ENCODE measurements at regions not wholly inside any gene's neighbourhood (a gene's known extent, or its start where the extent isn't known, plus 50 kb on each side); places are given as distances from the start of the nearest gene placed in this dataset.

DNA sequence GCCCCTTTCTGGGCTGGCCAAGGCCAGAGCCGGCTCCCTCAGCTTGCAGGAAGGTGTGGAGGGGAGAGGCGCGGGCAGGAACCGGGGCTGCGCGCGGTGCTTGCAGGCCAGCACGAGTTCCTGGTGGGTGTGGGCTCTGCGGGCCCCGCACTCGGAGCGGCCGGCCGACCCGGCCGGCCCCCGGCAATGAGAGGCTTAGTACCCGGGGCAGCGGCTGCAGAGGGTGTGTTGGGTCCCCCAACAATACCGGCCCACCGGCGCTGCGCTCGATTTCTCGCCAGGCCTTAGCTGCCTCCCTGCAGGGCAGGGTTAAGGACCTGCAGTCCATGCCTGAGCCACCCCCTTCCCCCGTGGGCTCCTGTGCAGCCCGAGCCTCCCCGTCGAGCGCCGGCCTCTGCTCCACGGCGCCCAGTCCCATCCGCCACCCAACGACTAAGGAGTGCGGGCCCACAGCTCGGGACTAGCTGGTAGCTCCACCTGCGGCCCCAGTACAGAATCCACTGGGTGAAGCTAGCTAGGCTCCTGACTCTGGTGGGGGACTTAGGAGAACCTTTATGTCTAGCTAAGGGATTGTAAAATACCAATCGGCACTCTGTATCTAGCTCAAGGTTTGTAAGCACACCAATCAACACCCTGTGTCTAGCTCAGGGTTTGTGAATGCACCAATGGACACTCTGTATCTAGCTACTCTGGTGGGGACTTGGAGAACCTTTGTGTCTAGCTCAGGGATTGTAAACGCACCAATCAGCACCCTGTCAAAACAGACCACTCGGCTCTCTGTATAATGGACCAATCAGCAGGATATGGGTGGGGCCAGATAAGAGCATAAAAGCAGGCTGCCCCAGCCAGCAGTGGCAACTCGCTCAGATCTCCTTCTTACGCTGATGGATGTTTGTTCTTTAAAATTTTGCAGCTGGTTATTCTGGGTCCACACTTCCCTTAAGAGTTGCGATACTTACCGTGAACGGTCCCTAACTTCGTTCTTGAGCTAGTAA, 167.4 kb upstream of the RREB1 start:
- Histone ChIP-seq H3K9me3 (replicated peaks; ENCODE audit: control insufficient read depth, low read depth, low read length) (no peaks in the 10 kb centered on the region), H3K4me3 (ENCODE audit: low read length) (no peak overlapping the region), H3K27me3 (ENCODE audit: control insufficient read depth, insufficient read depth, low read length) (no peaks in the 10 kb centered on the region), H3K27ac (ENCODE audit: low read length) (no peak overlapping the region), H3K36me3 (ENCODE audit: control insufficient read depth, insufficient read depth, low read length) (no peaks in the 10 kb centered on the region), H3K4me1 (ENCODE audit: control insufficient read depth, insufficient read depth, low read length) (peaks cover 12% of the 10 kb centered on the region)
- 87% methylated on average over 31 of the region's 47 CpGs for WGBS (ENCODE audit: insufficient coverage)
- DNase-seq, result no peak

DNA sequence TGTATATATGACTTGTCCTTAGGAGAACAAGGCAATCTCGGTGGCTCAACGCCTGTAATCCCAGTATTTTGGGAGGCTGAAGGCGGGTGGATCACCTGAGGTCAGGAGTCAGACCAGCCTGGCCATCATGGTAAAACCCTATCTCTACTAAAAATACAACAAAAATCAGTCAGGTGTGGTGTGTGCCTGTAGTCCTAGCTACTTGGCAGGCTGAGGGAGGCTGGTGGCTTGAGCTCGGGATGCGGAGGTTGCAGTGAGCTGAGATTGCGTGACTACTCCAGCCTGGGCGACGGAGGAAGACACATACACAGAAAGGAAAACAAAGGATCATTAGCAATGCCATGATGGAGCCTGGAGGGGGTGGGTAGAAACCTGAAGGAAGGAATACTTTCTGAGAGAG, 166.6 kb upstream of the RREB1 start:
- H3K9me3 ChIP-seq (replicated peaks; ENCODE audit: control insufficient read depth, low read depth, low read length), result no peaks in the 10 kb centered on the region
- peaks cover 10% of the 10 kb centered on the region for H3K4me1 ChIP-seq (ENCODE audit: control insufficient read depth, insufficient read depth, low read length)
- H3K36me3 ChIP-seq (ENCODE audit: control insufficient read depth, insufficient read depth, low read length), result no peaks in the 10 kb centered on the region
- H3K4me3 ChIP-seq (ENCODE audit: low read length), result no peak overlapping the region
- no peak overlapping the region for H3K27ac ChIP-seq (ENCODE audit: low read length)
- no peaks in the 10 kb centered on the region for H3K27me3 ChIP-seq (ENCODE audit: control insufficient read depth, insufficient read depth, low read length)
- no peak for DNase-seq
- WGBS (ENCODE audit: insufficient coverage), result 91% methylated on average over 7 of the region's 8 CpGs

DNA sequence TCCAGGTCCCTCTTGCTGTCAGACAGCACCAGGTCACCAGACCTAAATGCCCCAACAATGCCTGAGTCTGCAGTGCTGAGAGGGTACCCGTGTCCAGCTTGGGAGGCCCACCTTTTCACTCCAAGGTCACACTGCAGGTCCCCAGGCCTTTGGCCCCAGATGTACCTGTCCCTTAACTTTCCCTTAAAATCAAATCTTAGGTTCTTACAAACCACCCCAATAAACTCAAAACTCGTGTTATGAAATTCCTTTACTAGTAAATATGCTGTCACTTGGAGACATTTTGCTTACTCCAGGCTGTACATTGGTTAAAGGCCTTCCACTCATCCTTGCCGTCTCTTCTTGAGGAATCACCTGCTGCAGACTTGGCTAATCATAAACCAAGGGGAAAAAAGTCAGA, 165.7 kb upstream of the RREB1 start:
- Histone ChIP-seq H3K36me3 (ENCODE audit: control insufficient read depth, insufficient read depth, low read length) (no peaks in the 10 kb centered on the region), H3K4me1 (ENCODE audit: control insufficient read depth, insufficient read depth, low read length) (peaks cover 13% of the 10 kb centered on the region), H3K4me3 (ENCODE audit: low read length) (no peak overlapping the region), H3K27ac (ENCODE audit: low read length) (peak overlapping the region; percentile 92), H3K9me3 (replicated peaks; ENCODE audit: control insufficient read depth, low read depth, low read length) (no peaks in the 10 kb centered on the region), H3K27me3 (ENCODE audit: control insufficient read depth, insufficient read depth, low read length) (no peaks in the 10 kb centered on the region)
- no peak for DNase-seq
- WGBS (ENCODE audit: insufficient coverage), result 73% methylated on average over 2 of the region's 3 CpGs

DNA sequence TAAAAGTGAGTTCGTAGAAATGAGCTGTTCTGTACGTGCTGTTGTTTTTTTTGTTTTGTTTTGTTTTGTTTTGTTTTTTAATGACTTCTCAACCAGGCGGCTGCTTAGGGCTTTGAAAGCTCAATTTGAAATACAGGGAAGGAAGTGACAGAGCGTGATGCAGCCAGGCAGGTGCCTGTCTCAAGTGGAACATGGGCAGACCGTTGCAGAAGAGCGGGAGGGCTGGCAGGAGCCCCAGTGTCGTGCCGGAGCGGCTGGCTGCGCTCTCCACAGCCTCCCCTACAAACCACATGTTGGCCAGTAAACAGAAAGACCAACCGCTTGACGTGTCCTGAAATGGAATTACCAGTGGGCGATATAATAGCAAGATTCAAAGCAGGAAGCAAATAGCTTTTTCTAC, 164.9 kb upstream of the RREB1 start:
- H3K4me3 ChIP-seq (ENCODE audit: low read length), result no peak overlapping the region
- 21% methylated on average over 2 of the region's 13 CpGs for WGBS (ENCODE audit: insufficient coverage)
- H3K27ac ChIP-seq (ENCODE audit: low read length), result peak overlapping the region; percentile 92
- no peaks in the 10 kb centered on the region for H3K9me3 ChIP-seq (replicated peaks; ENCODE audit: control insufficient read depth, low read depth, low read length)
- H3K4me1 ChIP-seq (ENCODE audit: control insufficient read depth, insufficient read depth, low read length), result peaks cover 13% of the 10 kb centered on the region
- no peaks in the 10 kb centered on the region for H3K27me3 ChIP-seq (ENCODE audit: control insufficient read depth, insufficient read depth, low read length)
- DNase-seq, result peak; percentile 89
- no peaks in the 10 kb centered on the region for H3K36me3 ChIP-seq (ENCODE audit: control insufficient read depth, insufficient read depth, low read length)

DNA sequence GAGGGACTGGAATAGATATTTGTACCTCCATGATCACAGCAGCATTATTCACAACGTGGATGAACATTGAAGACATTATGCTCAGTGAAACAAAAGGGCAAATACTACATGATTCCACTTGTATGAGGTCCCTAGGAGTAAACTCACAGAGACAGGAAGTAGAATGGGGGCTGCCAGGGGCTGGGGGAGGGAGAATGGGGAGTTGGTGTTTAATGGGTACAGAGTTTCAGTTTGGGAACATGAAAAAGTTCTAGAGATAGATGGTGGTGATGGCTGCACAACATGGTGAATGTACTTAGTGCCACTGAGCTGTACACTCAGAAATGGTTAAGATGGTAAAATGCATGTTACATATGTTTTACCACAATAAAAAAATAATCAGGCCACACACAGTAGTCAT, 164.3 kb upstream of the RREB1 start:
- Histone ChIP-seq H3K27me3 (ENCODE audit: control insufficient read depth, insufficient read depth, low read length) (no peaks in the 10 kb centered on the region), H3K4me1 (ENCODE audit: control insufficient read depth, insufficient read depth, low read length) (peaks cover 13% of the 10 kb centered on the region), H3K4me3 (ENCODE audit: low read length) (no peak overlapping the region), H3K27ac (ENCODE audit: low read length) (peak overlapping the region; percentile 92), H3K9me3 (replicated peaks; ENCODE audit: control insufficient read depth, low read depth, low read length) (no peaks in the 10 kb centered on the region), H3K36me3 (ENCODE audit: control insufficient read depth, insufficient read depth, low read length) (no peaks in the 10 kb centered on the region)
- no peak for DNase-seq
- WGBS (ENCODE audit: insufficient coverage), result no CpG with 5 or more reads among the region's 1 CpG

DNA sequence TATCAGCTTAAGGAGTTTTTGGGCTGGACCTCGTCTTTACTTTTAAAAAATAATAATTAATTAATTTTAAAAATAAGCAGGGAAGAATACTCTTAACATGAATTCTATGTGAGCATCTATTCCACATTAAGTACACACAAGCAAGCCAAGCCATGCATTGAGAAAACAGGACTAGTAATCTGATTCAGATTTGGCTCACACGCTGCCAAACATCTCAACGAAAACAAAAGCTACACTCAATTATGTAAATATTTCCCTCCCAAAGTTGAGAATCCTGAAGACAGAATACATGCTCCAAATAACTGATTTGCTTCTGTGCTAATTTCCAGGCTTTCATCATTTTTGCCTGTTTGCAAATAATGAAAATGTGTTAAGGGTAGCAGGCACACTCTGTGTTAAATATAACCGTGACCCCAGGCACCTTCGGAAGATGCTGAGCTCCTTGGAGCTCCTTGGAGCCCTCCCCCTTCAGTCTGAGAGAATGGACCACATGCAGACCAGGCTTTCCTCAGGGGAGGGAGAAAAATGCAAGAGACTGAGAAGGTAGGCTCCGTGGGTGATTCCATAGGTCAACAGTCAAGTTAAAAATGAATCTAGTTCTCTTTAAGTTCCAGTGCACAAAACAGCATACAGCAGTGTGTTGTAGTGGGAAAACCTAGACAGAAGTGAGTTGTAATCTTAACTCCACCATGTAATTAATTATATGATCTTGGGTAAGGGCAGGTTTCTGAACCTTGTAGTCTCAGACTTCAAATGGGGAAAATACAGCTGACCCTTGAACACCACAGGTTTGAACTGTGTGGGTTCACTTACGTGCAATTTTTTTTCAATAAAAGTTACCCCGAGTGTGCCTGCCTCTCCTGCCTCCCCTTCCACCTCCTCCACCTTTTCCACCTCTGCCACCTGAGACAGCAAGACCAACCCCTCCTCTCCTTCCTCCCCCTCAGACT, 161.3 kb upstream of the RREB1 start:
- Histone ChIP-seq H3K9me3 (replicated peaks; ENCODE audit: control insufficient read depth, low read depth, low read length) (peaks cover 9% of the 10 kb centered on the region), H3K27me3 (ENCODE audit: control insufficient read depth, insufficient read depth, low read length) (no peaks in the 10 kb centered on the region), H3K4me1 (ENCODE audit: control insufficient read depth, insufficient read depth, low read length) (peaks cover 13% of the 10 kb centered on the region), H3K27ac (ENCODE audit: low read length) (no peak overlapping the region), H3K36me3 (ENCODE audit: control insufficient read depth, insufficient read depth, low read length) (no peaks in the 10 kb centered on the region), H3K4me3 (ENCODE audit: low read length) (no peak overlapping the region)
- DNase-seq, result peak; percentile 61
- WGBS (ENCODE audit: insufficient coverage), result 53% methylated on average over 3 of the region's 8 CpGs

DNA sequence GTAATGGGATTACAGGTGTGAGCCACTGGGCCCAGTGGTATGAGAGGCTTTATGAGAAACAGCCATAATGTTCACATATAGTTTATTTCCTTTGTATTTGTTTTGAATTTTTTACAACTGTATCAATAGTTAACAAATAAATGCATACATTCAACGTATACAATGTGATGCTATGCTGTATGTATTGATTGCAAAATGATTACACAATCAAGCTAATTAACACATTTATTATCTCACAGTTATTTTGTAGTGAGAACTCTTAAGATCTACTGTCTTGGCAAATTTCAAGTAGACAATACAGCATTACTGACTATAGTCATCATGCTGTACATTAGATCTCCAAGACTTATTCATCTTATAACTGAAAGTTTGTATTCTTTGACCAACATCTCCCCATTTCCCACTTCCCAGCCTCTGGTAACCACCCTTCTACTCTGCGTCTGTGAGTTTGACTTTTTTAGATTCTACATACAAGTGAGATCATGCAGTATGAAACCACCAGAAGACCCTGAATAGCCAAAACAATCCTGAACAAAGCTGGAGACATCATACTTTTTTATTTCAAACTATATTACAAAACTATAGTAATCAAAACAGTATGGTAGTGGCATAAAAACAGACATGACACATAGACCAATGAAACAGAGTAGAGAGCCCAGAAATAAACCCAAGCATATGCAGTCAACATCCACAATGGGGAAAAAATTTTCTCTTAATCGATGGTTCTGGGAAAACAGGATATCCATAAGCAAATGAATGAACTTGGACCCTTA, 157.2 kb upstream of the RREB1 start:
- H3K27me3 ChIP-seq (ENCODE audit: control insufficient read depth, insufficient read depth, low read length), result no peaks in the 10 kb centered on the region
- no CpG with 5 or more reads among the region's 3 CpGs for WGBS (ENCODE audit: insufficient coverage)
- no peak overlapping the region for H3K4me3 ChIP-seq (ENCODE audit: low read length)
- DNase-seq, result no peak
- peaks cover 10% of the 10 kb centered on the region for H3K9me3 ChIP-seq (replicated peaks; ENCODE audit: control insufficient read depth, low read depth, low read length)
- no peaks in the 10 kb centered on the region for H3K36me3 ChIP-seq (ENCODE audit: control insufficient read depth, insufficient read depth, low read length)
- H3K27ac ChIP-seq (ENCODE audit: low read length), result no peak overlapping the region
- H3K4me1 ChIP-seq (ENCODE audit: control insufficient read depth, insufficient read depth, low read length), result peaks cover 3% of the 10 kb centered on the region

DNA sequence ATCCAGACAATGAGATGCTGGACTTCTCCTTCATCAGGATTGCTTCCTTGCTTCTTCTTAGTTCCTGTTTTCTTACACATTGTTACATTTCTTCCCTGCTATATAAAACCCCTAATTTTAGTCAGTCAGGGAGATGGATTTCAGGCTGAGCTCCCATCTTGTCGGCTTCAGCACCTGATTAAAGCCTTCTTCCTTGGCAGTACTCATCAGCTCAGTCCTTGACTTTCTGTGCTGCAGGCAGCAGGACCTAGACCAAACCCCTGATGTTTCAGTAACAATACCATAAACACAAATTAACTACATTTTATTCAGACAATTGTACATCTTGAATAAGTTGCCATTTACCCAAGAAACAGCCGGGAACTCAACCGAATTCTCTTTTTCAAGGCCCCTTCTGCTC, 156.4 kb upstream of the RREB1 start:
- no peak for DNase-seq
- 93% methylated on average over 3 of the region's 3 CpGs for WGBS (ENCODE audit: insufficient coverage)
- Histone ChIP-seq H3K27me3 (ENCODE audit: control insufficient read depth, insufficient read depth, low read length) (no peaks in the 10 kb centered on the region), H3K9me3 (replicated peaks; ENCODE audit: control insufficient read depth, low read depth, low read length) (peaks cover 10% of the 10 kb centered on the region), H3K4me3 (ENCODE audit: low read length) (no peak overlapping the region), H3K4me1 (ENCODE audit: control insufficient read depth, insufficient read depth, low read length) (peaks cover 3% of the 10 kb centered on the region), H3K27ac (ENCODE audit: low read length) (no peak overlapping the region), H3K36me3 (ENCODE audit: control insufficient read depth, insufficient read depth, low read length) (no peaks in the 10 kb centered on the region)

DNA sequence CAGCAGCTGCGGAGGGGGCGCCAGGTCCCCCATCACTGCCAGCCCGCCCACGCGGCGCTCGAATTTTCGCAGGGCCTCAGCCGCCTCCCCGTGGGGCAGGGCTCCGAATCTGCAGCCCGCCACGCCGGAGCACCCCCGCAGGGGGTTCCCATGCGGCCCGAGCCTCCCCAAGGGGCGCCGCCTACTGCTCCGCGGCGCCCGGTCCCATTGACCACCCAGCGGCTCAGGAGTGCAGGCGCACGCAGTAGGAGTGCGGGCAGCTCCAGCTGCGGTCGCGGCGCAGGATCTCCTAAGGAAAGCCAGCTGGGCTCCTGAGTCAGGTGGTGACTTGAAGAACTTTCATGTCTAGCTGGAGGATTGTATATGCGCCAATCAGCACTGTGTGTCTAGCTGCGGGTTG, 155.3 kb upstream of the RREB1 start:
- peaks cover 10% of the 10 kb centered on the region for H3K9me3 ChIP-seq (replicated peaks; ENCODE audit: control insufficient read depth, low read depth, low read length)
- H3K4me1 ChIP-seq (ENCODE audit: control insufficient read depth, insufficient read depth, low read length), result no peaks in the 10 kb centered on the region
- 91% methylated on average over 33 of the region's 33 CpGs for WGBS (ENCODE audit: insufficient coverage)
- no peaks in the 10 kb centered on the region for H3K27me3 ChIP-seq (ENCODE audit: control insufficient read depth, insufficient read depth, low read length)
- no peak for DNase-seq
- no peak overlapping the region for H3K4me3 ChIP-seq (ENCODE audit: low read length)
- no peak overlapping the region for H3K27ac ChIP-seq (ENCODE audit: low read length)
- H3K36me3 ChIP-seq (ENCODE audit: control insufficient read depth, insufficient read depth, low read length), result no peaks in the 10 kb centered on the region

Measured in muscle of leg (tissue), 3 donors.